H9 (cell line): ENCODE measurements at regions not wholly inside any gene's neighbourhood (a gene's known extent, or its start where the extent isn't known, plus 50 kb on each side); places are given as distances from the start of the nearest gene placed in this dataset.

ENCODE experiments used
- DNase-seq: peaks from one replicate; pipeline ENCODE4 v3.0.0-alpha.2; 2017
- H2AFZ ChIP-seq: one replicate; pipeline ENCODE4 v1.6.1; 2013; ENCODE audit warnings: mild to moderate bottlenecking, low read length, control low read depth, moderate library complexity
- H2AK5ac ChIP-seq: 2 replicates; pipeline ENCODE4 v1.6.1; 2013; ENCODE audit warnings: low read length, control low read depth, mixed read lengths; ENCODE audit not compliant: insufficient read length
- H2BK120ac ChIP-seq: one replicate; pipeline ENCODE4 v1.6.1; 2013; ENCODE audit warnings: low read depth, mild to moderate bottlenecking, low read length, control low read depth, inconsistent platforms; ENCODE audit not compliant: poor library complexity, severe bottlenecking
- H2BK12ac ChIP-seq: 2 replicates; pipeline ENCODE4 v1.6.1; 2013; ENCODE audit warnings: low read length, control low read depth, mixed read lengths, low read depth; ENCODE audit not compliant: insufficient read length
- H2BK15ac ChIP-seq: 2 replicates; pipeline ENCODE4 v1.6.1; 2013; ENCODE audit warnings: low read depth, low read length, control low read depth
- H2BK20ac ChIP-seq: one replicate; pipeline ENCODE4 v1.6.1; 2013; ENCODE audit warnings: low read depth, mild to moderate bottlenecking, low read length, control low read depth, inconsistent platforms; ENCODE audit not compliant: poor library complexity, severe bottlenecking
- H2BK5ac ChIP-seq: 2 replicates; pipeline ENCODE4 v1.6.1; 2013; ENCODE audit warnings: low read length, control low read depth, mixed read lengths; ENCODE audit not compliant: insufficient read length
- H3K14ac ChIP-seq: 2 replicates; pipeline ENCODE4 v1.6.1; 2013; ENCODE audit warnings: low read length, control low read depth; ENCODE audit not compliant: insufficient read depth
- H3K18ac ChIP-seq: 2 replicates; pipeline ENCODE4 v1.6.1; 2013; ENCODE audit warnings: low read depth, mild to moderate bottlenecking, mixed read lengths, low read length, control low read depth; ENCODE audit not compliant: insufficient read length
- H3K23ac ChIP-seq: 2 replicates; pipeline ENCODE4 v1.6.1; 2013; ENCODE audit warnings: low read length, control low read depth, mixed read lengths, low read depth; ENCODE audit not compliant: insufficient read length
- H3K23me2 ChIP-seq: 2 replicates; pipeline ENCODE4 v1.6.1; 2013; ENCODE audit warnings: low read depth, mild to moderate bottlenecking, mixed read lengths, low read length, control low read depth; ENCODE audit not compliant: insufficient read length, poor library complexity, severe bottlenecking
- H3K27ac ChIP-seq: 2 replicates; pipeline ENCODE4 v1.5.1; 2013; ENCODE audit warnings: low read length, control low read depth, mixed read lengths, low read depth; ENCODE audit not compliant: insufficient read length
- H3K27me3 ChIP-seq: 2 replicates; pipeline ENCODE4 v1.6.1; 2013; ENCODE audit warnings: low read length, control low read depth, inconsistent platforms; ENCODE audit not compliant: insufficient read depth
- H3K4ac ChIP-seq: 2 replicates; pipeline ENCODE4 v1.6.1; 2013; ENCODE audit warnings: low read depth, mild to moderate bottlenecking, control low read depth, inconsistent platforms, low read length, moderate library complexity
- H3K4me1 ChIP-seq: 2 replicates; pipeline ENCODE4 v1.6.1; 2013; ENCODE audit warnings: low read length, control low read depth, inconsistent platforms; ENCODE audit not compliant: insufficient read depth
- H3K4me2 ChIP-seq: 2 replicates; pipeline ENCODE4 v1.6.1; 2013; ENCODE audit warnings: low read length, control low read depth, mixed read lengths; ENCODE audit not compliant: insufficient read length, insufficient read depth
- H3K56ac ChIP-seq: 2 replicates; pipeline ENCODE4 v1.6.1; 2013; ENCODE audit warnings: low read depth, mild to moderate bottlenecking, mixed read lengths, low read length, control low read depth; ENCODE audit not compliant: insufficient read length
- H3K79me1 ChIP-seq: 2 replicates; pipeline ENCODE4 v1.6.1; 2013; ENCODE audit warnings: low read depth, mild to moderate bottlenecking, moderate library complexity, low read length, control low read depth, inconsistent platforms; ENCODE audit not compliant: insufficient read depth, poor library complexity, severe bottlenecking
- H3K79me2 ChIP-seq: 2 replicates; pipeline ENCODE4 v1.6.1; 2013; ENCODE audit warnings: low read length, control low read depth, inconsistent platforms; ENCODE audit not compliant: insufficient read depth
- H3K9ac ChIP-seq: 2 replicates; pipeline ENCODE4 v1.6.1; 2013; ENCODE audit warnings: low read length, control low read depth, mixed read lengths; ENCODE audit not compliant: insufficient read length; ENCODE audit errors: extremely low read depth
- H3K9me3 ChIP-seq: one replicate; pipeline ENCODE4 v1.6.1; 2013; ENCODE audit warnings: low read depth, low read length, inconsistent platforms; ENCODE audit not compliant: control insufficient read depth
- H3T11ph ChIP-seq: one replicate; pipeline ENCODE4 v1.6.1; 2013; ENCODE audit warnings: mild to moderate bottlenecking, low read length, control low read depth, inconsistent platforms
- H4K20me1 ChIP-seq: one replicate; pipeline ENCODE4 v1.6.1; 2013; ENCODE audit not compliant: control insufficient read depth, insufficient read length, insufficient read depth
- H4K5ac ChIP-seq: 2 replicates; pipeline ENCODE4 v1.6.1; 2013; ENCODE audit warnings: low read depth, mild to moderate bottlenecking, mixed read lengths, low read length, control low read depth; ENCODE audit not compliant: insufficient read length
- H4K8ac ChIP-seq: replicated peaks from 2 replicates; pipeline ENCODE4 v1.6.1; 2013; ENCODE audit warnings: low read length, control low read depth, mixed read lengths, low read depth; ENCODE audit not compliant: insufficient read length
- H4K91ac ChIP-seq: 2 replicates; pipeline ENCODE4 v1.6.1; 2013; ENCODE audit warnings: low read depth, mild to moderate bottlenecking, moderate library complexity, mixed read lengths, low read length, control low read depth; ENCODE audit not compliant: insufficient read length
- H3K27ac Mint-ChIP-seq, 3 experiments: 2 replicates in 2 of 3; 3 replicates in 1 of 3; pipeline ENCODE4 v1.8.0; 2020 to 2021; ENCODE audit warnings: mixed read lengths in 3 of 3, mild to moderate bottlenecking in 1 of 3, moderate library complexity in 1 of 3
- H3K27me3 Mint-ChIP-seq: 2 replicates; pipeline ENCODE4 v1.8.0; 2021; ENCODE audit warnings: low read depth, mild to moderate bottlenecking, moderate library complexity, mixed read lengths
- H3K36me3 Mint-ChIP-seq, 3 experiments: 2 replicates in 2 of 3; 3 replicates in 1 of 3; pipeline ENCODE4 v1.8.0; 2020 to 2021; ENCODE audit warnings: low read depth in 3 of 3, mixed read lengths in 3 of 3; ENCODE audit not compliant: insufficient read depth in 1 of 3
- H3K4me1 Mint-ChIP-seq, 2 experiments: 2 replicates each; pipeline ENCODE4 v1.8.0; 2020; ENCODE audit warnings: mixed read lengths in 2 of 2
- H3K4me3 Mint-ChIP-seq, 2 experiments: 2 replicates in 1 of 2; 3 replicates in 1 of 2; pipeline ENCODE4 v1.8.0; 2020 to 2021; ENCODE audit warnings: mild to moderate bottlenecking in 2 of 2, mixed read lengths in 2 of 2, moderate library complexity in 1 of 2
- H3K9me3 Mint-ChIP-seq, 2 experiments: 2 replicates in 1 of 2; 3 replicates in 1 of 2; pipeline ENCODE4 v1.8.0; 2020; ENCODE audit warnings: mild to moderate bottlenecking in 2 of 2, mixed read lengths in 2 of 2, moderate library complexity in 1 of 2
- WGBS: extraction: QIAGEN DNeasy Blood & Tissue Kit; methylation state at CpG from one replicate; pipeline ENCODE4 v1.1.7; 2013; ENCODE audit warnings: missing lambda C conversion rate, low lambda C conversion rate, mixed read lengths; ENCODE audit not compliant: insufficient read length; ENCODE audit errors: extremely low coverage; 5-methylcytosine and 5-hydroxymethylcytosine counted together
- TF ChIP-seq, protein P1 (sequence below): fragments of 200-600 bp; sonication (generic); conservative IDR thresholded peaks from 3 replicates; pipeline ENCODE4 v1.8.0; 2021; ENCODE audit warnings: antibody characterized with exemption, mild to moderate bottlenecking

DNA sequence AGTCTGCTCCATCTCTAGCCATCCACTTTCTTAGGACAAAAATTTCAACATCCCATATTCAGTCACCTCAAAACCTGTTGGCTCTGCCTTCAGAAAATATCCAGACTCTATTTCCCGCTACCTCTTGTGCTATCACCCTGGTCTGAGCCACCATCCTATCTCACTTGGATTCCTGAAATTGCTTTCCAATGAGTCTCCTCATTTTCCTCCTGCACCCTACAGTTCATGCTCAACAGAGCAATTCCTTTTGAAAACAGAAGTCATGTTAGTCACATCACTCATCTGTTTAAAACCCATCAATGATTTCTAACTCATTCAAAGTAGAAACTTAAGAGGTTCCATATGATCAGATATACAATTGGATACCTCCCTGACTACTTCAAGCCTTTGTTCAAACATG lies 229.9 kb downstream of the ADGRG6 start:
- Histone ChIP-seq H3K4me1 (no peaks in the 10 kb centered on the region), H3K23ac (no peak overlapping the region), H3T11ph (no peak overlapping the region), H2BK12ac (no peak overlapping the region), H3K79me1 (no peaks in the 10 kb centered on the region), H3K56ac (no peak overlapping the region), H4K5ac (no peak overlapping the region), H2BK120ac (no peak overlapping the region), H3K4ac (no peak overlapping the region), H3K4me2 (no peak overlapping the region), H2BK20ac (no peak overlapping the region), H4K8ac (no peak overlapping the region), H3K18ac (no peak overlapping the region), H4K91ac (no peak overlapping the region), H3K79me2 (no peaks in the 10 kb centered on the region), H3K14ac (no peak overlapping the region), H3K9ac (no peak overlapping the region), H3K27ac (no peak overlapping the region), H2AK5ac (no peak overlapping the region), H2AFZ (no peak overlapping the region), H3K23me2 (no peaks in the 10 kb centered on the region), H4K20me1 (no peaks in the 10 kb centered on the region), H3K9me3 (peaks cover 21% of the 10 kb centered on the region), H2BK15ac (no peak overlapping the region), H2BK5ac (no peak overlapping the region), H3K27me3 (no peaks in the 10 kb centered on the region; the same call in 1 of the 2 replicates)
- Mint-ChIP-seq H3K27me3 (no peaks in the 10 kb centered on the region; the same call in 1 of the 2 replicates), H3K4me3 (no peak overlapping the region), H3K4me1 (no peaks in the 10 kb centered on the region; a peak in 1 of 4 replicates), H3K36me3 (peaks cover 6 to 23% (median 20%) of the 10 kb centered on the region in 3 experiments; a peak in 6 of 7 replicates), H3K9me3 (peaks cover 18 to 27% of the 10 kb centered on the region in 2 experiments), H3K27ac (no peak overlapping the region)
- TF ChIP-seq, protein P1, sequence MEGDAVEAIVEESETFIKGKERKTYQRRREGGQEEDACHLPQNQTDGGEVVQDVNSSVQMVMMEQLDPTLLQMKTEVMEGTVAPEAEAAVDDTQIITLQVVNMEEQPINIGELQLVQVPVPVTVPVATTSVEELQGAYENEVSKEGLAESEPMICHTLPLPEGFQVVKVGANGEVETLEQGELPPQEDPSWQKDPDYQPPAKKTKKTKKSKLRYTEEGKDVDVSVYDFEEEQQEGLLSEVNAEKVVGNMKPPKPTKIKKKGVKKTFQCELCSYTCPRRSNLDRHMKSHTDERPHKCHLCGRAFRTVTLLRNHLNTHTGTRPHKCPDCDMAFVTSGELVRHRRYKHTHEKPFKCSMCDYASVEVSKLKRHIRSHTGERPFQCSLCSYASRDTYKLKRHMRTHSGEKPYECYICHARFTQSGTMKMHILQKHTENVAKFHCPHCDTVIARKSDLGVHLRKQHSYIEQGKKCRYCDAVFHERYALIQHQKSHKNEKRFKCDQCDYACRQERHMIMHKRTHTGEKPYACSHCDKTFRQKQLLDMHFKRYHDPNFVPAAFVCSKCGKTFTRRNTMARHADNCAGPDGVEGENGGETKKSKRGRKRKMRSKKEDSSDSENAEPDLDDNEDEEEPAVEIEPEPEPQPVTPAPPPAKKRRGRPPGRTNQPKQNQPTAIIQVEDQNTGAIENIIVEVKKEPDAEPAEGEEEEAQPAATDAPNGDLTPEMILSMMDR, result no peak
- no peak for DNase-seq
- no CpG with 5 or more reads among the region's 1 CpG for WGBS
